VCaP (cell line): ENCODE measurements at regions not wholly inside any gene's neighbourhood (a gene's known extent, or its start where the extent isn't known, plus 50 kb on each side); places are given as distances from the start of the nearest gene placed in this dataset.

ENCODE experiments used
- H3K27ac ChIP-seq: fragments of 450-650 bp; 2 replicates; pipeline ENCODE4 v1.5.1; 2017
- TF ChIP-seq, protein P1 (sequence below): fragments of 450-650 bp; conservative IDR thresholded peaks from 2 replicates; pipeline ENCODE4 v1.5.1; 2017; ENCODE audit warnings: mild to moderate bottlenecking, moderate library complexity

DNA sequence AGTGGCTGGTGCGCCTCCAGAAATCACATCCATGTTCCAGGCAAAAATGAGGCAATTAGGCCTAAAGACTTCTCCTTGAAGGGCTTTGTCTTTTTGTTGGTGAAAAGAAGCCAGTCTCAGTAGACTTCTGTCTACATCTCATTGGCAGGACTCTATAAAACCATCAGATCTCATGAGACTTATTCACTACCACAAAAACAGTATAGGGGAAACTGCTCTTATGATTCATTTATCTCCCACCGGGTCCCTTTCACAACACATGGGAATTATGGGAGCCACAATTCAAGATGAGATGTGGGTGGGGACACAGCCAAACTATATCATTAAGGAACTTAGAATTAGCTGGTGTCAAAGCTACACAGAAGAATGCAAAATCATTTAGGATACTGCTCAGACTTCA, 77.7 kb upstream of the SNX2 start:
- TF ChIP-seq, protein P1, sequence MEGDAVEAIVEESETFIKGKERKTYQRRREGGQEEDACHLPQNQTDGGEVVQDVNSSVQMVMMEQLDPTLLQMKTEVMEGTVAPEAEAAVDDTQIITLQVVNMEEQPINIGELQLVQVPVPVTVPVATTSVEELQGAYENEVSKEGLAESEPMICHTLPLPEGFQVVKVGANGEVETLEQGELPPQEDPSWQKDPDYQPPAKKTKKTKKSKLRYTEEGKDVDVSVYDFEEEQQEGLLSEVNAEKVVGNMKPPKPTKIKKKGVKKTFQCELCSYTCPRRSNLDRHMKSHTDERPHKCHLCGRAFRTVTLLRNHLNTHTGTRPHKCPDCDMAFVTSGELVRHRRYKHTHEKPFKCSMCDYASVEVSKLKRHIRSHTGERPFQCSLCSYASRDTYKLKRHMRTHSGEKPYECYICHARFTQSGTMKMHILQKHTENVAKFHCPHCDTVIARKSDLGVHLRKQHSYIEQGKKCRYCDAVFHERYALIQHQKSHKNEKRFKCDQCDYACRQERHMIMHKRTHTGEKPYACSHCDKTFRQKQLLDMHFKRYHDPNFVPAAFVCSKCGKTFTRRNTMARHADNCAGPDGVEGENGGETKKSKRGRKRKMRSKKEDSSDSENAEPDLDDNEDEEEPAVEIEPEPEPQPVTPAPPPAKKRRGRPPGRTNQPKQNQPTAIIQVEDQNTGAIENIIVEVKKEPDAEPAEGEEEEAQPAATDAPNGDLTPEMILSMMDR = no peak
- no peak overlapping the region for H3K27ac ChIP-seq

DNA sequence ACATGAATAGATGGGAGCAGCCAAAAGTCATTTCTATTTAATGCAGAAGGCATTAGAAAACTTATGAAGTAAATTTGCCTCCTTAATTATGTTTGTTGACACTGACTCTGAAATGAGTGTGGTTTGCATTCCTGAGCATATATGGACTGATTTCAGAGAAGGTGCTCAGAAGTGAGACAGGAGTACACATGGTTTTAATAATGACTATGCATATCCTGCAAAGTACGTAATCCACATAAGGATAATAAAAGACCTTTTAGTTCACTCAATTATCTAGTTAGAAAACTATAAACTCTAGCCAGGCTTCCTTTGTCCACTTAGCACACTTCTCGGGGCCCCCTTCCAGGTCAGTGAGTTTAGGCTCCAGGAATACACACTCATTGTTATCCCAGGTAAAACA, 75.7 kb upstream of the SNX2 start:
- TF ChIP-seq, protein P1 = no peak
- H3K27ac ChIP-seq = no peak overlapping the region

DNA sequence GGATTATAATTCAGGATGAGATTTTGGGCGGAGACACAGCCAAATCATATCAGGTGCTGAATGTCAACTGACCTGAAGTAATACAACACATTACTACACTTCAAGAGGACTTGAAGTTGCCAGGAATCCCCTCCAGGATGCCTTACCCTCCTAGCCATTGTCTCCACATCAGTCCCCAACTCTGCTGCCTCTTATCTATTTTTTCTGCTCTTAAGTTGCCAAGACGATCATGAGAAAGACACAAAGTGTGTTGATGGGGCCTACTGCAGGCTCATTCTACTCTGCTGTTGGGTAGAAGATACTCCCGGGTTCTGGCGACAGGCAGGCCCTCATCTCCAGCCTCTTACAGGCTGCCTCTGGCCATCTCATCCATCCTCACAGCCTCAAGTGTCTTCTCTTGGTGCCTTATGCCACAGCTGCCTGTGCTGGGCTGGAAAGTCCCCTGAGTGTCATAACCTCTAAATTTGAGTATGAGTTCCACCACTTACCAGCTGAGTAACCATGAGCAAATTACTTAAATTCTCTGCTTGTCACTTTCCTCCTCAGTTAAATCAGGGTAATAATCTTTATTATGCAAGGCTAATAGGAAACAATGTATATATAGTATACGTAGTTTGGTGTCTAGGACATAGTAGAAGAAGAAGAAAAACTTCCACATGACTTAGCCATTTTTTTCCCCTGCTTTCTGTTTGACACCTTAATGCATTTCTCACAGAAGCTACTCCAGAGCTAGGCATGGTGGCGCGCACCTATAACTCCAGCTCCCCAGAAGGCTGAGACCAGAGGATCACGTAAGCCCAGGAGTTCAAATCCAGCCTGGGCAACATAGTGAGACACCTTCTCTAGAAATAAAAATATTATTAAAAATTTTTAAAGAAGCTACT, 73.0 kb upstream of the SNX2 start:
- H3K27ac ChIP-seq = no peak overlapping the region
- TF ChIP-seq, protein P1 = no peak

DNA sequence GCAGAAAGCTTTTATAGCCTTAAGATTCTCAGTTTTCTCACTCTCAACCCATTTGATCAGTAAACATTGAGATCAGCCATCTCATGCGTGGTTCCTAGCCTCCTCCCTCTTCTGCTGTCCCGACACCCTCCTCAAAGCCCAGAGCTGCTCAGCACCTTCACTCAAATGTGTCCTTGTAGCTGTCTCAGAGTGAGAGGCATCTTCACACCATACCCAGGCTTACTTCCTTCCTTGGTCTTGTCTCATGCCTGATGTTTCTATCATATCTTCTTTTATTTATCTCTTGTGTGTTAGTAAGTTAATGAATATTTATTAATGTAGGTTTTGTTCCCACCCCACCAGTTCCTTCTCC, 72.4 kb upstream of the SNX2 start:
- TF ChIP-seq, protein P1 = no peak
- no peak overlapping the region for H3K27ac ChIP-seq

DNA sequence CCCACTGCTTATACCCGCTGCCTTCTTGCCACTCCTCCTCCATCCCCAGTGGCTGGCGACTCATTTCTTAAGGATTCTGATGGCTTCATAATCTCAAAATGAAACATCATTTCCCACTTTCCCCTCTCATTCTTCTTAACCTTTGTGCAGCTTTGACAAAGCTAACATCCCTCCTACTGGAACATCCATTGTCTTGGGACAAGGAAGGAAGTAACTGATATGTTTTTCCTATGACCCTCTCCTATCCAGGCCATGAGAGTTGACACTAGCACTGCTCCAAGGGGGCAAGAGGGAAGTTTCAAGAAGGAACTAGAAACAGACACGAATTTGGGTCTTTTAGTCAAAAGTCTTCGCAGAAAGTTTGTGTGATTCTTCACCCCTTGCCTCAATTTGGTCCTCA, 71.7 kb upstream of the SNX2 start:
- H3K27ac ChIP-seq = no peak overlapping the region

DNA sequence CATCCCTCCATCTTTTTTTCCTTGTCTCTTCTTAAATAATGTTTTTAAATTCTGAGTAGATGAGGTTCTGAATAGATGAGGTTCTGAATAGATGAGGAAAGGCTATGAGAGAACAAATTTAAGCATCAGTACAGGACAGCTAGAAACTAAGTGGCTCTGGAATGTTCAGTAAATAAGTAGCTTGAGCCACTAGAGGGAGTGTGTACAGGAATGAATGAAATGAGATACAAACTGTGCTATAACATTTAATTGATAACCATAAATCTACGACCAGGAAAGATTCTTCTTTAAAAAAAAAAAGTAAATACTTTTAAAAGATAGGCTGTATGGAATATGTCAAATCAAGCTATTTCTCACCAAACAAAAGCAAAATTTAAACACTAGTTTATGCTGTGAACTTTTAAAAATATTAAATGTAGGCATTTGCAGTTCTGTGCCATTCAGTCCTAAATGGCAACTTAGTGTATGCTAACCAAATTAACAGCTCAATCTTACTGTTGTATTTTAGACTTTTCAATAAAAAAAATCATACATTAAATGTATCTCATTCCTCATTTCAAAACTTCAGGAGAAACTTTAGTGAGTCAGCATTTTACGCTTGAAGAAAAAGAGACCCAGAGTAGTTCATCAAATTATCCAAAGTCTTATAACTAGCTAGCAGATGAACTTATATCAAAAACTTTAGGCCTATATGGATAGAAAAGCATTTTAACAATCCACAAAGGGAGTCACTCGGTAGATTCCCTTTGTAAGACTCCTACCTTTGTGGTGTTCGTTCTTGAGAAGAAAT, 70.4 kb upstream of the SNX2 start:
- TF ChIP-seq, protein P1 = peak; percentile 82
- no peak overlapping the region for H3K27ac ChIP-seq

More for the DNA sequence above, 71.7 kb upstream of the SNX2 start:
- TF ChIP-seq, protein P1 = no peak

DNA sequence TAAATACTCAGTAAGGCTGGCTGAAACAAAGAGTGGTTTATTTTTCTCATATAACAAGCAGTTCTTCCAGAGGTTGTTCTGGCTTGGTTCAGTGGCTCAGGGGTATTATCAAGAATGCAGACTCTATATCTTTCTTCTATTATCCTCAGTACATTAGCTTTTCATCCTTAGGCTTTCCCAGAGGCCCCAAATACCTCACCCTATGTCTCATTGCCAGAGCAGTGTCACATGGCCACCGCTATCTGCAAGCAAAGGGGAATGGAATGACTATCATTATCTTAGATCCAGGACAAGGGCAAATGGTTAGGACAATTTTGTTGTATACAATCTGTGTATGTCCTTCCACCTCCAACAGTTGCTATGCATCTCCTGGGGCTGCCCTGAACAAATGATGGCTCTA, 69.0 kb upstream of the SNX2 start:
- no peak overlapping the region for H3K27ac ChIP-seq
- TF ChIP-seq, protein P1 = no peak
